Osteoblast (primary cell): ENCODE measurements at regions not wholly inside any gene's neighbourhood (a gene's known extent, or its start where the extent isn't known, plus 50 kb on each side); places are given as distances from the start of the nearest gene placed in this dataset.

Source experiments
- DNase-seq: peaks from one replicate; pipeline ENCODE4 v3.0.0; 2011; ENCODE audit warnings: low spot score, mixed read lengths; ENCODE audit not compliant: insufficient read length; ENCODE audit errors: missing footprints
- H2AFZ ChIP-seq: 2 replicates; pipeline ENCODE4 v1.6.0; 2011; ENCODE audit warnings: mild to moderate bottlenecking, low read length
- H3K27ac ChIP-seq: 2 replicates; pipeline ENCODE4 v1.5.1; 2011; ENCODE audit warnings: mild to moderate bottlenecking, low read depth, low read length, moderate library complexity
- H3K27me3 ChIP-seq: 2 replicates; pipeline ENCODE4 v1.6.0; 2012; ENCODE audit warnings: mild to moderate bottlenecking, control low read depth, inconsistent platforms, low read length, moderate library complexity; ENCODE audit not compliant: insufficient read depth
- H3K36me3 ChIP-seq: 2 replicates; pipeline ENCODE4 v1.5.1; 2011; ENCODE audit warnings: mild to moderate bottlenecking, low read length, control low read depth, moderate library complexity; ENCODE audit not compliant: insufficient read depth
- H3K4me1 ChIP-seq: 2 replicates; pipeline ENCODE4 v1.5.1; 2011; ENCODE audit warnings: mild to moderate bottlenecking, low read length, control low read depth, moderate library complexity; ENCODE audit not compliant: insufficient read depth
- H3K4me2 ChIP-seq: 2 replicates; pipeline ENCODE4 v1.6.0; 2011; ENCODE audit warnings: mild to moderate bottlenecking, low read length; ENCODE audit not compliant: insufficient read depth
- H3K4me3 ChIP-seq: fragments of 200-600 bp; sonication (generic); 3 replicates; pipeline ENCODE4 v1.5.1; 2012; ENCODE audit warnings: mild to moderate bottlenecking, low read length, inconsistent platforms; ENCODE audit not compliant: insufficient read depth
- H3K79me2 ChIP-seq: 2 replicates; pipeline ENCODE4 v1.6.0; 2012; ENCODE audit warnings: mild to moderate bottlenecking, low read length, control low read depth, inconsistent platforms; ENCODE audit not compliant: insufficient read depth
- H3K9me3 ChIP-seq: 2 replicates; pipeline ENCODE4 v1.5.1; 2011; ENCODE audit warnings: low read depth, low read length, control low read depth
- H4K20me1 ChIP-seq: 2 replicates; pipeline ENCODE4 v1.6.0; 2012; ENCODE audit warnings: mild to moderate bottlenecking, low read length, control low read depth; ENCODE audit not compliant: insufficient read depth
- TF ChIP-seq, protein P1 (sequence below): IDR thresholded peaks from 2 replicates; pipeline ENCODE4 v1.5.1; 2011; ENCODE audit warnings: mild to moderate bottlenecking, low read depth, low read length, moderate library complexity; ENCODE audit errors: extremely low read depth

DNA sequence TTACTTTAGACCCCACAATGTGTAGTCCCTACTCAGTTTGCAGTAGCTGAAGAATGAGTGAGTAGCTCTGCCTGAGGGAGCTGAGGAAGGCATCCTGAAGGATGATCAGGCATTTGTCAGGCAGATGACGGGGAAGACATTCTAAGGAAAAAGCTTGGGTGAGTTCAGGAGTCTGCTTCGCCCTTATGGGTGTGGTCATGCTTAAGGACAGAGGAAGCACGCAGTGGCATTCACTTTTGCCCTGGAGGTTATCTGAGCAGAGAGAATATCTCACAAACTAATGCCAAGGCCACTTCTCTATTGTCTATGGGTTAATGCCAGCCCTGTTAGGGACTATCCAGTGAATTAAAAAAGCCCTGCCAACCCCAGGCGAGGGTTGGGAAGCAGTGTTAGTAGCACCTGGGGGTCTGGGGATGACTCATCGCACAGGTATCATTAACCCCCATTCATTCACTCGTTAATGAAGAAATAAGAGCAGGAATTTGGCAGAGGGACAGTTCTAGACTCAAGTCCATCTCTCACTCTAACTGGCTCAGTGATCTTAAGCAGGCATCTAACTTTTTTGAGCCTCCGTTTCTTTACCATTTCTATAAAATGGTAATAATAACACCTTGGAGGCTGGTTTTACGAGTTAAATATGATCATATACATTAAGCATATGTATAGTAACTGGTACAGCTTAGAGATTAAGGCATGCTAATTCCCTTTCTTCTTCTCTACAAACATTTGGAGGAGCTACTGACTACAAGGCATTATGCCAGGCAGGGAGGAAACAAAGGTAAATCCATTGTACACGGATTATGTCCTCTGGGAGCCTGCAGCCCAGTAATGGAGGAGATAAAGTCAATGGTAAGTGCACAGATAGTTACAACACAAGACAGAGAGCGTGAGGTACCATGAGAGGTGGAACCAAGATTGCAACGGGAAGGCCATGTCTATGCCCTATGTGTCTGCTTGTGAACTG lies 93.2 kb upstream of the AKIRIN2 start:
- Histone ChIP-seq H3K9me3 (no peaks in the 10 kb centered on the region), H3K4me1 (no peaks in the 10 kb centered on the region), H4K20me1 (no peaks in the 10 kb centered on the region), H2AFZ (no peak overlapping the region), H3K4me2 (no peak overlapping the region), H3K27me3 (peaks cover 10% of the 10 kb centered on the region), H3K79me2 (no peaks in the 10 kb centered on the region), H3K27ac (no peak overlapping the region), H3K36me3 (no peaks in the 10 kb centered on the region), H3K4me3 (no peak overlapping the region)
- DNase-seq = no peak
- TF ChIP-seq, protein P1, sequence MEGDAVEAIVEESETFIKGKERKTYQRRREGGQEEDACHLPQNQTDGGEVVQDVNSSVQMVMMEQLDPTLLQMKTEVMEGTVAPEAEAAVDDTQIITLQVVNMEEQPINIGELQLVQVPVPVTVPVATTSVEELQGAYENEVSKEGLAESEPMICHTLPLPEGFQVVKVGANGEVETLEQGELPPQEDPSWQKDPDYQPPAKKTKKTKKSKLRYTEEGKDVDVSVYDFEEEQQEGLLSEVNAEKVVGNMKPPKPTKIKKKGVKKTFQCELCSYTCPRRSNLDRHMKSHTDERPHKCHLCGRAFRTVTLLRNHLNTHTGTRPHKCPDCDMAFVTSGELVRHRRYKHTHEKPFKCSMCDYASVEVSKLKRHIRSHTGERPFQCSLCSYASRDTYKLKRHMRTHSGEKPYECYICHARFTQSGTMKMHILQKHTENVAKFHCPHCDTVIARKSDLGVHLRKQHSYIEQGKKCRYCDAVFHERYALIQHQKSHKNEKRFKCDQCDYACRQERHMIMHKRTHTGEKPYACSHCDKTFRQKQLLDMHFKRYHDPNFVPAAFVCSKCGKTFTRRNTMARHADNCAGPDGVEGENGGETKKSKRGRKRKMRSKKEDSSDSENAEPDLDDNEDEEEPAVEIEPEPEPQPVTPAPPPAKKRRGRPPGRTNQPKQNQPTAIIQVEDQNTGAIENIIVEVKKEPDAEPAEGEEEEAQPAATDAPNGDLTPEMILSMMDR = no peak

DNA sequence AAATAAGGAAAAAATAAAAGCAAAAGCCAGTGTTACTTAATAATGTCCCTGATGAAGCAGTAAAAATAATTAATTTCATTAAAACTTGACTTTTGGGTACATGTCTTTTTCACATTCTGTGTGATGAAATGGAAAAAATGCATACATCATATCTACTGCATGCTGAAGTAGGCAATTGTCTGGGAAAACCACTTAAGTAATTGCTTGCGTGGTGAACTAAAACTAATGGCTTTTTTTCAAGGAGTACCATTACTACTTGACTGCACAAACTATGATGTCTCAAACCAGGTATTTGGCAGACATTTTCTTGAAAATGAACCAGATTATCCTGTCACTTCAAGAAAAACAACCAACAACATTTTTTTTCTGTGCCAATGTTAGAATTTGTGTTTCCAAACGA lies 91.3 kb upstream of the AKIRIN2 start:
- no peaks in the 10 kb centered on the region for H3K36me3 ChIP-seq
- H3K4me3 ChIP-seq = no peak overlapping the region
- H3K4me1 ChIP-seq = peaks cover 7% of the 10 kb centered on the region
- H3K27ac ChIP-seq = no peak overlapping the region
- H3K79me2 ChIP-seq = no peaks in the 10 kb centered on the region
- TF ChIP-seq, protein P1 = no peak
- no peak overlapping the region for H2AFZ ChIP-seq
- DNase-seq = no peak
- no peaks in the 10 kb centered on the region for H3K9me3 ChIP-seq
- peaks cover 6% of the 10 kb centered on the region for H3K27me3 ChIP-seq
- no peaks in the 10 kb centered on the region for H4K20me1 ChIP-seq
- no peak overlapping the region for H3K4me2 ChIP-seq

DNA sequence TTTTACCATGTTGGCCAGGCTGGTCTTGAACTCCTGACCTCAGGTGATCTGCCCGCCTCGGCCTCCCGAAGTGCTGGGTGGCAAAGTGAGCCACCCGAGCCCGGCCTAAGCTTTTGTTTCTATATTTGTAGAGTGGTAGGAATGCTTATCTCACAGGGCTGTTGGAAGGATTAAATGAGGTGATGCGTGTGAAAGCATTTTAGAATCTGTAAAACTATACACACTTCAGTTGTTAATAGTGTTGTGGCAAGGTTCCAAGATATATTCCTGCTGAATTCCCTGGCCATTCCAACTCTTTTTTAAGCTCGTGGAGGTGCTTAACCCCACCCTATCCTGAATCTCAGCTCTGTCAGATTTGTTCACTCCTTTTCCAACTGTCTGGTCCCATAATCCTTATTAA lies 89.9 kb upstream of the AKIRIN2 start:
- H3K79me2 ChIP-seq = no peaks in the 10 kb centered on the region
- H3K4me2 ChIP-seq = no peak overlapping the region
- no peak for DNase-seq
- H3K27ac ChIP-seq = no peak overlapping the region
- H2AFZ ChIP-seq = no peak overlapping the region
- TF ChIP-seq, protein P1 = no peak
- H4K20me1 ChIP-seq = no peaks in the 10 kb centered on the region
- no peaks in the 10 kb centered on the region for H3K27me3 ChIP-seq
- no peaks in the 10 kb centered on the region for H3K9me3 ChIP-seq
- H3K36me3 ChIP-seq = no peaks in the 10 kb centered on the region
- H3K4me1 ChIP-seq = peaks cover 7% of the 10 kb centered on the region
- H3K4me3 ChIP-seq = no peak overlapping the region

DNA sequence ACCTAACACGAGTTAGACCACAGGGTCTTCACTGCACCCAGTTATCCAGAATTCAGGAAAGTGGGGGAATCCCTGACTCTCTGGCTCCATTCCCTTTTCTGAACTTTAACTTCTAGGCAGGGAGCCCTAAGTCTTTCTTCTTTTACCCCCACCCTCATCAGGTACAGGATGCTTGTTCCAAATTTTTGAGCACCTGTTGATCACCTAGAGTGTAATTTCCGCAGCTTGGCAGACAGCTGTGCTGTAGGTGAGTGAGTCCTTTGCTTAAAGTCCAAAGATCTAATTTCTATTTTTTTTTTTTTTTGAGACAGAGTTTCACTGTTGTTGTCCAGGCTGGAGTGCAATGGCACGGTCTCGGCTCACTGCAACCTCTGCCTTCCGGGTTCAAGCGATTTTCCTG lies 89.5 kb upstream of the AKIRIN2 start:
- H3K27me3 ChIP-seq = no peaks in the 10 kb centered on the region
- DNase-seq = no peak
- H3K27ac ChIP-seq = no peak overlapping the region
- H3K79me2 ChIP-seq = no peaks in the 10 kb centered on the region
- H3K4me2 ChIP-seq = no peak overlapping the region
- no peaks in the 10 kb centered on the region for H3K36me3 ChIP-seq
- peaks cover 7% of the 10 kb centered on the region for H3K4me1 ChIP-seq
- H3K4me3 ChIP-seq = no peak overlapping the region
- H4K20me1 ChIP-seq = no peaks in the 10 kb centered on the region
- TF ChIP-seq, protein P1 = no peak
- H3K9me3 ChIP-seq = no peaks in the 10 kb centered on the region
- peak overlapping the region; percentile 10 for H2AFZ ChIP-seq
